ENCODE measurements at regions not wholly inside any gene's neighbourhood (a gene's known extent, or its start where the extent isn't known, plus 50 kb on each side); places are given as distances from the start of the nearest gene placed in this dataset.

DNA sequence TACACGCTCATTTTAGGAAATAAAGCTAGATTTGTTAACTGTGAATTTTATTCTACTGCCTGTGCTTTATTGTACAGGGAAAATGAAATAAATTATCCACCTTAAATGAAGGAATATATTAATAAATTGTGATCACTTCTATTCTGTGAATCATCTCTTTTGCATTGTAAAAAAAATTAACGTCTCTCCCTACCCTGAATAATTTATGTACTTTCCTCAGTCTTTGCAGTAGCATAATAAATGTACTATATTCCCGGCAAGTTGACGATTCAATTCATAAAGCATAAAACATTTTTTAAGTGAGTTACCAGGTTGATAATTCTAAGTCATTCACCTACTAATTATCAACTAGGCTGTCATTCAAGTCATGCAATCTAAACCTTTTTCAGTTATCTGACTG, 1425.3 kb upstream of the CDH9 start:
- Histone ChIP-seq H3K4me2 (ENCODE audit: low read length) (no peak overlapping the region), H3F3A (ENCODE audit: control insufficient read depth, insufficient read depth) (no peaks in the 10 kb centered on the region), H3K4me3 (ENCODE audit: low read length) (no peak overlapping the region), H3K36me3 (ENCODE audit: control insufficient read depth, low read length) (no peaks in the 10 kb centered on the region), H3K9me2 (replicated peaks; ENCODE audit: control insufficient read depth, low read length) (no peaks in the 10 kb centered on the region), H3K79me2 (ENCODE audit: control insufficient read depth, low read length) (no peaks in the 10 kb centered on the region), H4K20me1 (ENCODE audit: control insufficient read depth, insufficient read depth, low read depth, low read length) (no peaks in the 10 kb centered on the region), H3K4me1 (ENCODE audit: control insufficient read depth, low read length) (no peaks in the 10 kb centered on the region), H3K9me3 (ENCODE audit: control insufficient read depth, insufficient read depth, low read length) (no peaks in the 10 kb centered on the region), H3K27me3 (ENCODE audit: control insufficient read depth, low read length) (no peaks in the 10 kb centered on the region), H3K27ac (ENCODE audit: low read depth, low read length) (no peak overlapping the region)
- TF ChIP-seq EZH2phosphoT487 (IDR thresholded peaks at IDR 0.05; ENCODE audit: borderline replicate concordance, low read length) (no peak), CTCF (IDR thresholded peaks at IDR 0.05; ENCODE audit: low read depth, low read length, poor library complexity, severe bottlenecking) (no peak)

GRCh38 chr5:28451483-28451882, 1413.1 kb upstream of the CDH9 start:
- Histone ChIP-seq H3K4me3 (ENCODE audit: low read length) (no peak overlapping the region), H3K27me3 (ENCODE audit: control insufficient read depth, low read length) (no peaks in the 10 kb centered on the region), H3F3A (ENCODE audit: control insufficient read depth, insufficient read depth) (no peaks in the 10 kb centered on the region), H3K4me1 (ENCODE audit: control insufficient read depth, low read length) (no peaks in the 10 kb centered on the region), H4K20me1 (ENCODE audit: control insufficient read depth, insufficient read depth, low read depth, low read length) (no peaks in the 10 kb centered on the region), H3K79me2 (ENCODE audit: control insufficient read depth, low read length) (no peaks in the 10 kb centered on the region), H3K27ac (ENCODE audit: low read depth, low read length) (no peak overlapping the region), H3K4me2 (ENCODE audit: low read length) (no peak overlapping the region), H3K9me3 (ENCODE audit: control insufficient read depth, insufficient read depth, low read length) (no peaks in the 10 kb centered on the region), H3K9me2 (replicated peaks; ENCODE audit: control insufficient read depth, low read length) (no peaks in the 10 kb centered on the region), H3K36me3 (ENCODE audit: control insufficient read depth, low read length) (no peaks in the 10 kb centered on the region)
- TF ChIP-seq CTCF (IDR thresholded peaks at IDR 0.05; ENCODE audit: low read depth, low read length, poor library complexity, severe bottlenecking) (no peak), EZH2phosphoT487 (IDR thresholded peaks at IDR 0.05; ENCODE audit: borderline replicate concordance, low read length) (no peak)

- Histone ChIP-seq H3K27ac (ENCODE audit: low read depth, low read length) (no peak overlapping the region), H3K4me3 (ENCODE audit: low read length) (no peak overlapping the region), H3K9me2 (replicated peaks; ENCODE audit: control insufficient read depth, low read length) (no peaks in the 10 kb centered on the region), H3K9me3 (ENCODE audit: control insufficient read depth, insufficient read depth, low read length) (no peaks in the 10 kb centered on the region; the same call in 1 of the 2 replicates), H3K27me3 (ENCODE audit: control insufficient read depth, low read length) (no peaks in the 10 kb centered on the region), H3F3A (ENCODE audit: control insufficient read depth, insufficient read depth) (no peaks in the 10 kb centered on the region), H3K4me2 (ENCODE audit: low read length) (no peak overlapping the region), H3K4me1 (ENCODE audit: control insufficient read depth, low read length) (no peaks in the 10 kb centered on the region), H3K36me3 (ENCODE audit: control insufficient read depth, low read length) (no peaks in the 10 kb centered on the region), H3K79me2 (ENCODE audit: control insufficient read depth, low read length) (no peaks in the 10 kb centered on the region), H4K20me1 (ENCODE audit: control insufficient read depth, insufficient read depth, low read depth, low read length) (no peaks in the 10 kb centered on the region)
- TF ChIP-seq EZH2phosphoT487 (IDR thresholded peaks at IDR 0.05; ENCODE audit: borderline replicate concordance, low read length), result no peak
- no peak for TF ChIP-seq CTCF (IDR thresholded peaks at IDR 0.05; ENCODE audit: low read depth, low read length, poor library complexity, severe bottlenecking)
Observed at GRCh38 chr5:28450997-28451396, 1412.6 kb upstream of the CDH9 start.

- TF ChIP-seq CTCF (IDR thresholded peaks at IDR 0.05; ENCODE audit: low read depth, low read length, poor library complexity, severe bottlenecking), result no peak
- TF ChIP-seq EZH2phosphoT487 (IDR thresholded peaks at IDR 0.05; ENCODE audit: borderline replicate concordance, low read length), result no peak
- no peak overlapping the region for H3K27ac ChIP-seq (ENCODE audit: low read depth, low read length)
- H3K36me3 ChIP-seq (ENCODE audit: control insufficient read depth, low read length), result no peaks in the 10 kb centered on the region
- no peaks in the 10 kb centered on the region for H3K79me2 ChIP-seq (ENCODE audit: control insufficient read depth, low read length)
- H3K27me3 ChIP-seq (ENCODE audit: control insufficient read depth, low read length), result no peaks in the 10 kb centered on the region
- no peaks in the 10 kb centered on the region for H3K9me2 ChIP-seq (replicated peaks; ENCODE audit: control insufficient read depth, low read length)
- H3K9me3 ChIP-seq (ENCODE audit: control insufficient read depth, insufficient read depth, low read length), result no peaks in the 10 kb centered on the region; the same call in 1 of the 2 replicates
- no peaks in the 10 kb centered on the region for H3K4me1 ChIP-seq (ENCODE audit: control insufficient read depth, low read length)
- H3K4me2 ChIP-seq (ENCODE audit: low read length), result no peak overlapping the region
- no peak overlapping the region for H3K4me3 ChIP-seq (ENCODE audit: low read length)
- H4K20me1 ChIP-seq (ENCODE audit: control insufficient read depth, insufficient read depth, low read depth, low read length), result no peaks in the 10 kb centered on the region
- H3F3A ChIP-seq (ENCODE audit: control insufficient read depth, insufficient read depth), result no peaks in the 10 kb centered on the region
Observed at GRCh38 chr5:28448791-28449190, 1410.4 kb upstream of the CDH9 start.
